ENCODE measurements at regions not wholly inside any gene's neighbourhood (a gene's known extent, or its start where the extent isn't known, plus 50 kb on each side); places are given as distances from the start of the nearest gene placed in this dataset.

DNA sequence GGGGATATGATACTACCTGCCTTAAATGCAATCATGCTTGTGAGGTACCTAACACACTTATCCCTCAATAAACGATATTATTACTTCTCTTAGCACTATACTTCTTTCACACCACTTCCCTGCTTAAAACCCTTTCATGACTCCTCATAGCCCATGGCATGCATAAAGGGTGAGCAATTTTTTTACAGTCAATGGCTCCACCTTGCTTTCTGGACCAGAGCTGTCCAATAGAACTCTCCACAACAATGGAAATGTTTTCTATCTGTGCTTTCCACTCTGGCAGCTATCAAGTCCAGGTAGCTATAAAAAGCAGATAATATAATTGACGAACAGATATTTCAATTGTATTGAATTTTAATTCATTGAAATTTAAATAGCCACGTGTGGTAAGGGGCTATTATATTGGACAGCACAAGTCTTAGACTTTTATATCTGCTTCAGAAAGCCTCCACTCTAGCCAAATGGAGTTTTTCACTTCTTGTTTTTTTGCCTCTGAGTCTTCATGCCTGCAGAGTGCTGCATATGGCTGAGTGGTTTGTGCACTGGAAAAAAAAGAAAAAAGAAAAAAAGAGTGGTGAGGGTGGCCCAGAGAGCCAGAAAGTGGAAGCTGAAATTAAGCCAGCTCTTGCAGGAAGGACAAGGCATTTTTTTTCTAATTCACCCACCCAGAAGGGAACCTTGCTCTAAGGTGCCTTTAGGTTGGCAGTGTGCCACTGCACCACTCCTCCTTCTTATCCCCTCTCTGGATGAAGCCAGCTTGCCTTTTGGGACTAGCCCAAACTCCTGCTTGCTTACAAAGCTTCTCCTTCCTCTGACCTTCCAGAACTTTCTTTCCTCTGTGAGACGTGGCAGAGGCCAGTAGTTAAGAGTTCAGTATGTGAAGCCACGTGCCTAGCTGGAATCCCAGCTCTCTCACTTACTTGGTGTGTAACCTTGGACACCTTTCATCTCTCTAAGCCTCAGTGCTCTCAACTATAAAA lies 239.0 kb upstream of the LRTM1 start:
- TF ChIP-seq GATA2 (IDR thresholded peaks at IDR 0.05; ENCODE audit: low read depth, low read length) (no peak), GATA3 (IDR thresholded peaks at IDR 0.05; ENCODE audit: low read depth, low read length) (no peak)

Measured in SH-SY5Y (cell line).